ENCODE measurements at regions not wholly inside any gene's neighbourhood (a gene's known extent, or its start where the extent isn't known, plus 50 kb on each side); places are given as distances from the start of the nearest gene placed in this dataset.

DNA sequence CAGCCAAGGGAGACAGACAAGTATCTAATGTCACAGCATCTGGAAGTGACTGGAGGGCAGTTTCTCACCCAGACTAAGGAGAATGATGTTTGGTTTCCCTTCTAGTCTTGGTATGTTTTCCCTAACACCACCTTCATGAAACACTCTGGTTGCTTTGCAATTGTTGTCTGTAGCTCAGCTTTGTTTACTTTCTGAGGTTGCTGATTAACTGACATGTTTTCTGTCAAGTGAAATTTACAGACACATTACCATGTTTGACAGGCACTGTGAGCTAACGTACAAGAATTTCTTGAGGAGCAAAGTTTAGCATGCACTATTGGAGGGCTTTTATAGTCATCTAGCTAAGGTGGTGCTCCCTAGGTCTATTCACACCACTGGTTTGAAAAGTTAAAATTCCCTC is 131.6 kb upstream of the NECTIN3 start:
- TF ChIP-seq, protein P1, sequence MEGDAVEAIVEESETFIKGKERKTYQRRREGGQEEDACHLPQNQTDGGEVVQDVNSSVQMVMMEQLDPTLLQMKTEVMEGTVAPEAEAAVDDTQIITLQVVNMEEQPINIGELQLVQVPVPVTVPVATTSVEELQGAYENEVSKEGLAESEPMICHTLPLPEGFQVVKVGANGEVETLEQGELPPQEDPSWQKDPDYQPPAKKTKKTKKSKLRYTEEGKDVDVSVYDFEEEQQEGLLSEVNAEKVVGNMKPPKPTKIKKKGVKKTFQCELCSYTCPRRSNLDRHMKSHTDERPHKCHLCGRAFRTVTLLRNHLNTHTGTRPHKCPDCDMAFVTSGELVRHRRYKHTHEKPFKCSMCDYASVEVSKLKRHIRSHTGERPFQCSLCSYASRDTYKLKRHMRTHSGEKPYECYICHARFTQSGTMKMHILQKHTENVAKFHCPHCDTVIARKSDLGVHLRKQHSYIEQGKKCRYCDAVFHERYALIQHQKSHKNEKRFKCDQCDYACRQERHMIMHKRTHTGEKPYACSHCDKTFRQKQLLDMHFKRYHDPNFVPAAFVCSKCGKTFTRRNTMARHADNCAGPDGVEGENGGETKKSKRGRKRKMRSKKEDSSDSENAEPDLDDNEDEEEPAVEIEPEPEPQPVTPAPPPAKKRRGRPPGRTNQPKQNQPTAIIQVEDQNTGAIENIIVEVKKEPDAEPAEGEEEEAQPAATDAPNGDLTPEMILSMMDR (IDR thresholded peaks at IDR 0.05; ENCODE audit: insufficient read depth, low read length): no peak
- TF ChIP-seq POLR2AphosphoS5 (IDR thresholded peaks at IDR 0.05; ENCODE audit: low read depth) (no peak), SPI1 (IDR thresholded peaks at IDR 0.05; ENCODE audit: borderline replicate concordance, low read depth) (no peak)
- TF ChIP-seq, protein P2, sequence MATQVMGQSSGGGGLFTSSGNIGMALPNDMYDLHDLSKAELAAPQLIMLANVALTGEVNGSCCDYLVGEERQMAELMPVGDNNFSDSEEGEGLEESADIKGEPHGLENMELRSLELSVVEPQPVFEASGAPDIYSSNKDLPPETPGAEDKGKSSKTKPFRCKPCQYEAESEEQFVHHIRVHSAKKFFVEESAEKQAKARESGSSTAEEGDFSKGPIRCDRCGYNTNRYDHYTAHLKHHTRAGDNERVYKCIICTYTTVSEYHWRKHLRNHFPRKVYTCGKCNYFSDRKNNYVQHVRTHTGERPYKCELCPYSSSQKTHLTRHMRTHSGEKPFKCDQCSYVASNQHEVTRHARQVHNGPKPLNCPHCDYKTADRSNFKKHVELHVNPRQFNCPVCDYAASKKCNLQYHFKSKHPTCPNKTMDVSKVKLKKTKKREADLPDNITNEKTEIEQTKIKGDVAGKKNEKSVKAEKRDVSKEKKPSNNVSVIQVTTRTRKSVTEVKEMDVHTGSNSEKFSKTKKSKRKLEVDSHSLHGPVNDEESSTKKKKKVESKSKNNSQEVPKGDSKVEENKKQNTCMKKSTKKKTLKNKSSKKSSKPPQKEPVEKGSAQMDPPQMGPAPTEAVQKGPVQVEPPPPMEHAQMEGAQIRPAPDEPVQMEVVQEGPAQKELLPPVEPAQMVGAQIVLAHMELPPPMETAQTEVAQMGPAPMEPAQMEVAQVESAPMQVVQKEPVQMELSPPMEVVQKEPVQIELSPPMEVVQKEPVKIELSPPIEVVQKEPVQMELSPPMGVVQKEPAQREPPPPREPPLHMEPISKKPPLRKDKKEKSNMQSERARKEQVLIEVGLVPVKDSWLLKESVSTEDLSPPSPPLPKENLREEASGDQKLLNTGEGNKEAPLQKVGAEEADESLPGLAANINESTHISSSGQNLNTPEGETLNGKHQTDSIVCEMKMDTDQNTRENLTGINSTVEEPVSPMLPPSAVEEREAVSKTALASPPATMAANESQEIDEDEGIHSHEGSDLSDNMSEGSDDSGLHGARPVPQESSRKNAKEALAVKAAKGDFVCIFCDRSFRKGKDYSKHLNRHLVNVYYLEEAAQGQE (IDR thresholded peaks at IDR 0.05; ENCODE audit: insufficient replicate concordance, low read depth): no peak
